Memory B cell (primary cell): ENCODE measurements at regions not wholly inside any gene's neighbourhood (a gene's known extent, or its start where the extent isn't known, plus 50 kb on each side); places are given as distances from the start of the nearest gene placed in this dataset.

Experiments used
- ATAC-seq: fragments of 150-1000 bp; cut with Tn5 transposase; 2 replicates; pipeline ENCODE4 v1.10.0; 2021; ENCODE audit warnings: low read depth, mild to moderate bottlenecking, moderate library complexity
- DNase-seq, 2 donors: peaks; one replicate each; pipeline ENCODE4 v3.0.0; 2022; ENCODE audit warnings: low spot score in 2 of 2
- H3K27ac Mint-ChIP-seq: one replicate; pipeline ENCODE4 v1.8.0; 2022; ENCODE audit warnings: mild to moderate bottlenecking, moderate library complexity, mixed read lengths
- H3K27me3 Mint-ChIP-seq: one replicate; pipeline ENCODE4 v1.8.0; 2022; ENCODE audit warnings: mixed read lengths
- H3K36me3 Mint-ChIP-seq: one replicate; pipeline ENCODE4 v1.8.0; 2022; ENCODE audit warnings: mild to moderate bottlenecking, mixed read lengths
- H3K4me1 Mint-ChIP-seq: one replicate; pipeline ENCODE4 v1.8.0; 2022; ENCODE audit warnings: mixed read lengths
- H3K4me3 Mint-ChIP-seq: one replicate; pipeline ENCODE4 v1.8.0; 2022; ENCODE audit warnings: mild to moderate bottlenecking, moderate library complexity, mixed read lengths
- H3K9me3 Mint-ChIP-seq: one replicate; pipeline ENCODE4 v1.8.0; 2022; ENCODE audit warnings: mixed read lengths

GRCh38 chr18:34097312-34097711 is 127.4 kb downstream of the NOL4 start:
- Mint-ChIP-seq H3K27me3 (no peaks in the 10 kb centered on the region), H3K4me1 (no peaks in the 10 kb centered on the region), H3K36me3 (no peaks in the 10 kb centered on the region), H3K4me3 (no peak overlapping the region), H3K27ac (no peak overlapping the region), H3K9me3 (no peaks in the 10 kb centered on the region)
- DNase-seq (no peak), ATAC-seq (no peak)

GRCh38 chr18:34094148-34094547 is 130.6 kb downstream of the NOL4 start:
- no peaks in the 10 kb centered on the region for H3K9me3 Mint-ChIP-seq
- no peak overlapping the region for H3K27ac Mint-ChIP-seq
- no peaks in the 10 kb centered on the region for H3K4me1 Mint-ChIP-seq
- H3K27me3 Mint-ChIP-seq: no peaks in the 10 kb centered on the region
- no peaks in the 10 kb centered on the region for H3K36me3 Mint-ChIP-seq
- DNase-seq (no peak), ATAC-seq (no peak)
- no peak overlapping the region for H3K4me3 Mint-ChIP-seq

GRCh38 chr18:34092796-34093195 is 131.9 kb downstream of the NOL4 start:
- Mint-ChIP-seq H3K9me3 (no peaks in the 10 kb centered on the region), H3K36me3 (no peaks in the 10 kb centered on the region), H3K27ac (no peak overlapping the region), H3K4me3 (no peak overlapping the region), H3K4me1 (no peaks in the 10 kb centered on the region), H3K27me3 (no peaks in the 10 kb centered on the region)
- ATAC-seq (no peak), DNase-seq (no peak)

- no peaks in the 10 kb centered on the region for H3K9me3 Mint-ChIP-seq
- H3K4me3 Mint-ChIP-seq: no peak overlapping the region
- ATAC-seq: no peak
- H3K4me1 Mint-ChIP-seq: no peaks in the 10 kb centered on the region
- DNase-seq: no peak
- H3K27ac Mint-ChIP-seq: no peak overlapping the region
- H3K27me3 Mint-ChIP-seq: no peaks in the 10 kb centered on the region
- no peaks in the 10 kb centered on the region for H3K36me3 Mint-ChIP-seq
Observed at GRCh38 chr18:34086370-34086769, 138.3 kb downstream of the NOL4 start.

GRCh38 chr18:34085140-34085739 is 139.5 kb downstream of the NOL4 start:
- H3K27me3 Mint-ChIP-seq: no peaks in the 10 kb centered on the region
- DNase-seq (no peak), ATAC-seq (no peak)
- no peak overlapping the region for H3K27ac Mint-ChIP-seq
- no peaks in the 10 kb centered on the region for H3K4me1 Mint-ChIP-seq
- H3K36me3 Mint-ChIP-seq: no peaks in the 10 kb centered on the region
- H3K4me3 Mint-ChIP-seq: no peak overlapping the region
- no peaks in the 10 kb centered on the region for H3K9me3 Mint-ChIP-seq

- ATAC-seq: no peak
- H3K4me1 Mint-ChIP-seq: no peaks in the 10 kb centered on the region
- no peak overlapping the region for H3K27ac Mint-ChIP-seq
- no peak for DNase-seq
- H3K27me3 Mint-ChIP-seq: no peaks in the 10 kb centered on the region
- no peaks in the 10 kb centered on the region for H3K9me3 Mint-ChIP-seq
- no peak overlapping the region for H3K4me3 Mint-ChIP-seq
- no peaks in the 10 kb centered on the region for H3K36me3 Mint-ChIP-seq
Observed at GRCh38 chr18:34084635-34085034, 140.1 kb downstream of the NOL4 start.

DNA sequence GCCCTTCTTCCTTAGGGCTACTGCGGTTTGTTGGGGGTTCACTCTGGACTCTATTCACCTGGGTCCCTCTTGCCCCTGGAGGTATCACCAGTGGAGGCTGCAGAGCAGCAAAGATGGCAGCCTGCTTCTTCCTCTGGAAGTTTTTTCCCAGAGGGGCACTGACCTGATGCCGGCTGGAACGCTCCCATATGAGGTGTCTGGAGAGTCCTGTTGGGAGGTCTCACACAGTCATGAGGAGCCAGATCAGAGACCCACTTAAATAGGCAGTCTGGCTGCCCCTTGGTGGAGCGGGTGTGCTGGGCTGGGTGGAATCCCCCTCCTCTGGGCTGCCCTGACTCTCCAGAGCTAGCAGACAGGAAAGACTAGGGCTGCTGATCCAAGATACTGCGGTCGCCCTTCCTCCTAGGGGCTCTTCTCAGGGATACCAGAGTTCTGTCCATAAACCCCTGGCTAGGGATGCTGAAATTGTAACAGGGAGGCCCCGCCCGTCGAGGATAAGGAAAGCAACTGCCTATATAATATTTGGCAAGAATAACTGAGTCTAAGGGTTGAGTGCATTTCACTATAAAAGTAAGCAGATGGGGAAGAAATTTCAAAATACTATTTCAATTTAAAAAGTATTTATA is 140.7 kb downstream of the NOL4 start:
- Mint-ChIP-seq H3K4me3 (no peak overlapping the region), H3K27me3 (no peaks in the 10 kb centered on the region), H3K9me3 (no peaks in the 10 kb centered on the region), H3K4me1 (no peaks in the 10 kb centered on the region), H3K36me3 (no peaks in the 10 kb centered on the region), H3K27ac (no peak overlapping the region)
- ATAC-seq: no peak
- no peak for DNase-seq

- no peaks in the 10 kb centered on the region for H3K27me3 Mint-ChIP-seq
- DNase-seq: no peak
- H3K36me3 Mint-ChIP-seq: no peaks in the 10 kb centered on the region
- H3K27ac Mint-ChIP-seq: no peak overlapping the region
- no peaks in the 10 kb centered on the region for H3K9me3 Mint-ChIP-seq
- no peaks in the 10 kb centered on the region for H3K4me1 Mint-ChIP-seq
- no peak for ATAC-seq
- H3K4me3 Mint-ChIP-seq: no peak overlapping the region
Observed at GRCh38 chr18:34077599-34077998, 147.1 kb downstream of the NOL4 start.

GRCh38 chr18:34075963-34076860 is 148.5 kb downstream of the NOL4 start:
- H3K36me3 Mint-ChIP-seq: no peaks in the 10 kb centered on the region
- no peaks in the 10 kb centered on the region for H3K4me1 Mint-ChIP-seq
- DNase-seq (no peak), ATAC-seq (no peak)
- no peak overlapping the region for H3K4me3 Mint-ChIP-seq
- no peaks in the 10 kb centered on the region for H3K9me3 Mint-ChIP-seq
- H3K27me3 Mint-ChIP-seq: no peaks in the 10 kb centered on the region
- no peak overlapping the region for H3K27ac Mint-ChIP-seq

- ATAC-seq: no peak
- DNase-seq: no peak
- Mint-ChIP-seq H3K4me3 (no peak overlapping the region), H3K9me3 (peaks cover 8% of the 10 kb centered on the region), H3K27ac (no peak overlapping the region), H3K36me3 (no peaks in the 10 kb centered on the region), H3K4me1 (no peaks in the 10 kb centered on the region), H3K27me3 (no peaks in the 10 kb centered on the region)
Observed at GRCh38 chr18:34061226-34061625, 163.5 kb downstream of the NOL4 start.

GRCh38 chr18:34055227-34055626 is 169.5 kb downstream of the NOL4 start:
- no peak overlapping the region for H3K4me3 Mint-ChIP-seq
- no peaks in the 10 kb centered on the region for H3K4me1 Mint-ChIP-seq
- H3K36me3 Mint-ChIP-seq: no peaks in the 10 kb centered on the region
- no peak overlapping the region for H3K27ac Mint-ChIP-seq
- H3K27me3 Mint-ChIP-seq: no peaks in the 10 kb centered on the region
- peaks cover 16% of the 10 kb centered on the region for H3K9me3 Mint-ChIP-seq
- ATAC-seq: no peak
- no peak for DNase-seq

DNA sequence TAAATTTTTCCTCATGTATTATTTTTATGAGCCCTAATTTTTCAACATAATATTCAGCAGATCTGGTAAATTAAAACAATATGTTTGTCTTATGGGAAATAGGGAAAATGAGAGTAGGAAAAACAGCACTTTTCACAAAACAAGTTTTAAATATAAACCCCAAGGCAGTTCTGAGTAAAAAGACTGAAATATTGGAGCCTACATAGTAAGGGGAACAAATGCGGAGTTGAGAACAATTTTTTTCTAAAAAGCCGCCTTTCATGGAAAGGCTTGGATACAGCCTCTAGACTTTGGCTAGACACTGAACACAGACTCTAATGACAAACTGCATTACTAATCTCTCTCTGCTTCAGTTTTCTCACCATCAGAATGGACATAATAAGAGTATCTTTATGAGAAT is 174.1 kb downstream of the NOL4 start:
- no peak for DNase-seq
- ATAC-seq: no peak
- Mint-ChIP-seq H3K27me3 (no peaks in the 10 kb centered on the region), H3K4me3 (no peak overlapping the region), H3K9me3 (peaks cover 10% of the 10 kb centered on the region), H3K36me3 (no peaks in the 10 kb centered on the region), H3K4me1 (no peaks in the 10 kb centered on the region), H3K27ac (no peak overlapping the region)

- Mint-ChIP-seq H3K9me3 (peaks cover 5% of the 10 kb centered on the region), H3K27me3 (no peaks in the 10 kb centered on the region), H3K4me3 (no peak overlapping the region), H3K4me1 (no peaks in the 10 kb centered on the region), H3K27ac (no peak overlapping the region), H3K36me3 (no peaks in the 10 kb centered on the region)
- DNase-seq (no peak), ATAC-seq (no peak)
Observed at GRCh38 chr18:34049511-34049910, 175.2 kb downstream of the NOL4 start.

DNA sequence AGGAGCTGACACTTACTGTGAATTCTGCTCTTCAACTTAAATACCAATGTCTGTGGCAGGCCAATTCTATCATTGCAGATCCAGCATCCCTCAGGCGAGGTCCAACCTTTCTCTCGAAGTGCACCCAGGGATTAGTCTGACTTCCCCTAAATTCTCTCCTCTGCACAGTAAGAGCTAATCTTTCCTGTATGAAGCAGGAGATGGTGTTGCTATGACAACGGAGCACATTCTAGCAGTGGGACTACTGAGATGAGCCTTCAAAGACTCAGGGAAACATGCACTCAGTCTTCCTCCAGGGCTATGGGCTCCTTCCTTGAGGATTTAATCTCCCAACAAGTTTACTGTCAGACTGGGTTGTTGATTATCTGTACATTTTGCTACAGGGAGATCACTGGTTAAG is 176.3 kb downstream of the NOL4 start:
- no peak for ATAC-seq
- H3K4me3 Mint-ChIP-seq: no peak overlapping the region
- H3K27ac Mint-ChIP-seq: no peak overlapping the region
- H3K9me3 Mint-ChIP-seq: peaks cover 5% of the 10 kb centered on the region
- no peak for DNase-seq
- no peaks in the 10 kb centered on the region for H3K36me3 Mint-ChIP-seq
- H3K27me3 Mint-ChIP-seq: no peaks in the 10 kb centered on the region
- H3K4me1 Mint-ChIP-seq: no peaks in the 10 kb centered on the region
